Neural crest cell (in vitro differentiated cells): ENCODE measurements at regions not wholly inside any gene's neighbourhood (a gene's known extent, or its start where the extent isn't known, plus 50 kb on each side); places are given as distances from the start of the nearest gene placed in this dataset.
"Not testable (repeated sequence)": the region's sequence is repeated elsewhere in the genome, so short reads cannot be mapped to it uniquely, and the experiment has no call there.

Experiments used
- DNase-seq: peaks from one replicate; pipeline ENCODE4 v3.0.0; 2021; ENCODE audit warnings: low read depth, mixed read lengths, low spot score
- H3K27ac Mint-ChIP-seq: one replicate; pipeline ENCODE4 v1.8.0; 2021; ENCODE audit warnings: mild to moderate bottlenecking, mixed read lengths; ENCODE audit not compliant: unreplicated experiment
- H3K27me3 Mint-ChIP-seq: 2 replicates; pipeline ENCODE4 v1.8.0; 2021; ENCODE audit warnings: low read depth, mild to moderate bottlenecking, mixed read lengths
- H3K36me3 Mint-ChIP-seq: 2 replicates; pipeline ENCODE4 v1.8.0; 2021; ENCODE audit warnings: low read depth, mild to moderate bottlenecking, mixed read lengths
- H3K4me1 Mint-ChIP-seq: 2 replicates; pipeline ENCODE4 v1.8.0; 2021; ENCODE audit warnings: mixed read lengths
- H3K4me3 Mint-ChIP-seq: one replicate; pipeline ENCODE4 v1.8.0; 2021; ENCODE audit warnings: mild to moderate bottlenecking, mixed read lengths
- H3K9me3 Mint-ChIP-seq: 2 replicates; pipeline ENCODE4 v1.8.0; 2021; ENCODE audit warnings: mixed read lengths
- CTCF ChIP-seq: fragments of 200-600 bp; sonication (generic); conservative IDR thresholded peaks from 2 replicates; pipeline ENCODE4 v1.5.0; 2021; ENCODE audit warnings: antibody characterized with exemption, mild to moderate bottlenecking

- no peaks in the 10 kb centered on the region for H3K27me3 Mint-ChIP-seq
- H3K36me3 Mint-ChIP-seq: no peaks in the 10 kb centered on the region
- no peak overlapping the region for H3K4me3 Mint-ChIP-seq
- H3K4me1 Mint-ChIP-seq: no peaks in the 10 kb centered on the region
- H3K9me3 Mint-ChIP-seq: peaks cover 4% of the 10 kb centered on the region
- TF ChIP-seq CTCF: no peak
- no peak for DNase-seq
- no peak overlapping the region for H3K27ac Mint-ChIP-seq
Observed at GRCh38 chr6:9690388-9690787, 724.5 kb downstream of the TFAP2A start.

- DNase-seq, H3K27ac Mint-ChIP-seq, H3K4me1 Mint-ChIP-seq, H3K36me3 Mint-ChIP-seq, H3K27me3 Mint-ChIP-seq, H3K4me3 Mint-ChIP-seq: not testable (repeated sequence)
- peaks cover 19% of the 10 kb centered on the region for H3K9me3 Mint-ChIP-seq
Observed at GRCh38 chr6:9680727-9681126, 734.1 kb downstream of the TFAP2A start.

DNA sequence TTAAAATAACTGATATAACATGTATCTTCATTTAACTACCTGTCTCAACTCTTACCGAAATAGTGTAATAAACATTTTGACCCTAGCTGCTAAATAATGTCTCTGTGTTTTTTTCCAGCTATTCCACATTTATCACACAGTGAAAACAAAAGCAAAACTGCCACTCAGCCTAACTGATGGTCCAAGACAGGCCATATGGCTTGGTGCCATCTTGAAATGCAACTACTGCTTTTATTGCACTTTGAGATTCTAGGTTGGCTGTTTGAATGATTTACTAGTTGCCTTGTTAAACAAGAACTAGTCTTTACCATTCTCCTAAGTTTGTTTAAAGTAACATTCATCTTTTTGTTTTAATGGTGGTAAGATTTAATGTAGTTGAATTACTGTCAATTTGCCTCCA, 739.8 kb downstream of the TFAP2A start:
- Mint-ChIP-seq H3K4me1 (no peaks in the 10 kb centered on the region), H3K27me3 (no peaks in the 10 kb centered on the region), H3K4me3 (no peak overlapping the region), H3K36me3 (peaks cover 3% of the 10 kb centered on the region), H3K27ac (no peak overlapping the region), H3K9me3 (peaks cover 11% of the 10 kb centered on the region)
- no peak for DNase-seq
- no peak for TF ChIP-seq CTCF

DNA sequence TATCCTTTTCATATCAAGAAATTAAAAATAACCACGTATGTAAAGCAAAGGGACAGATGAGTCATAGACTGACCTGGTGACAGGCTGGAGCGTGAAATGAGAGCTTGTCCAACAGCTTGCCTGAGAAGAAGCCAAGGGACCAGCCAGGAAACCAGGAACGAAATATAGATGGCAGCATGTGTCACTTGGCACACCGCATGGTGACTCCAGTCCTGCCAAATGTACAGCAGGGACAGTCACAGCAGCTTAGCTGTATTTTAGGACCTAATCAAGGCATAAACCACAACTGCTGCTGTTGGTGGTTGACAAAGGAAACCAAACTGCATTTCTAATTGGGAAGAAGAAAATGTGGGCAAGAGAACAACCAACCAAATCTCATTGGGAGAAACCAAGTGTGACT, 755.0 kb downstream of the TFAP2A start:
- no peak overlapping the region for H3K27ac Mint-ChIP-seq
- H3K36me3 Mint-ChIP-seq: no peaks in the 10 kb centered on the region
- TF ChIP-seq CTCF: no peak
- peaks cover 6% of the 10 kb centered on the region for H3K9me3 Mint-ChIP-seq
- no peaks in the 10 kb centered on the region for H3K4me1 Mint-ChIP-seq
- no peak for DNase-seq
- no peak overlapping the region for H3K4me3 Mint-ChIP-seq
- no peaks in the 10 kb centered on the region for H3K27me3 Mint-ChIP-seq

DNA sequence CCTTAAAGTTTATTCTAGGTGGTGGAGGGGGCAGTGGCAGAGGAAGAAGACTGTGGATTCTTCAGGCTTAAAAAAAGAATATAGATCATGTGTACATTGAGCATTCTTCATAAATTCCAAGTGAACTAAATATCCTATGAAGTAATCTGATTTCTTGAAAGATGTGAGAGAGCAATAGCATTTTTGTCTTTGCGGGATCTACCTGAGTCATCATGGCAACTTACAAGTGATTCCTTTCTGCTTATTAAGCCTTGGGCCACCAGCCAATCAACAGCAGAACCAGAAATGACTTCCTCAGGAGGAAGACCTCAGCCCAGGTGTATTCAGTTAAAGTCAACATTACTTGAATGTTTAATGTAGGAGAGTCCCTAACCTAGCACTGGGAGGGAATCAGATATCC, 756.9 kb downstream of the TFAP2A start:
- TF ChIP-seq CTCF: no peak
- no peaks in the 10 kb centered on the region for H3K27me3 Mint-ChIP-seq
- peaks cover 4% of the 10 kb centered on the region for H3K9me3 Mint-ChIP-seq
- H3K4me3 Mint-ChIP-seq: no peak overlapping the region
- no peak overlapping the region for H3K27ac Mint-ChIP-seq
- H3K4me1 Mint-ChIP-seq: no peaks in the 10 kb centered on the region
- H3K36me3 Mint-ChIP-seq: no peaks in the 10 kb centered on the region
- no peak for DNase-seq

- H3K4me1 Mint-ChIP-seq: no peaks in the 10 kb centered on the region
- H3K9me3 Mint-ChIP-seq: no peaks in the 10 kb centered on the region
- no peak overlapping the region for H3K27ac Mint-ChIP-seq
- no peak for TF ChIP-seq CTCF
- no peaks in the 10 kb centered on the region for H3K36me3 Mint-ChIP-seq
- DNase-seq: no peak
- H3K4me3 Mint-ChIP-seq: no peak overlapping the region
- H3K27me3 Mint-ChIP-seq: no peaks in the 10 kb centered on the region
Observed at GRCh38 chr6:9647599-9647998, 767.3 kb downstream of the TFAP2A start.
